ENCODE measurements at regions not wholly inside any gene's neighbourhood (a gene's known extent, or its start where the extent isn't known, plus 50 kb on each side); places are given as distances from the start of the nearest gene placed in this dataset.

- no peak for DNase-seq (ENCODE audit: low read depth)
- TF ChIP-seq CTCF (conservative IDR thresholded peaks at IDR 0.05; ENCODE audit: low read depth, low read length): no peak
- H3K4me3 ChIP-seq (ENCODE audit: low read depth, low read length): no peak overlapping the region
Measured at GRCh38 chr11:8325591-8326304, 62.1 kb upstream of the LMO1 start.

GRCh38 chr11:8323161-8323935, 59.7 kb upstream of the LMO1 start:
- no peak for DNase-seq (ENCODE audit: low read depth)
- no peak for TF ChIP-seq CTCF (conservative IDR thresholded peaks at IDR 0.05; ENCODE audit: low read depth, low read length)
- H3K4me3 ChIP-seq (ENCODE audit: low read depth, low read length): no peak overlapping the region

- no peak for TF ChIP-seq CTCF (conservative IDR thresholded peaks at IDR 0.05; ENCODE audit: low read depth, low read length)
- no peak overlapping the region for H3K4me3 ChIP-seq (ENCODE audit: low read depth, low read length)
- DNase-seq (ENCODE audit: low read depth): no peak
Measured at GRCh38 chr11:8321876-8322275, 58.2 kb upstream of the LMO1 start.

- DNase-seq (ENCODE audit: low read depth): no peak
- no peak for TF ChIP-seq CTCF (conservative IDR thresholded peaks at IDR 0.05; ENCODE audit: low read depth, low read length)
- H3K4me3 ChIP-seq (ENCODE audit: low read depth, low read length): no peak overlapping the region
Measured at GRCh38 chr11:8320076-8320475, 56.4 kb upstream of the LMO1 start.

GRCh38 chr11:8318536-8318935, 54.9 kb upstream of the LMO1 start:
- TF ChIP-seq CTCF (conservative IDR thresholded peaks at IDR 0.05; ENCODE audit: low read depth, low read length): peak; percentile 23
- DNase-seq (ENCODE audit: low read depth): no peak
- no peak overlapping the region for H3K4me3 ChIP-seq (ENCODE audit: low read depth, low read length)

GRCh38 chr11:8317159-8317558, 53.5 kb upstream of the LMO1 start:
- no peak overlapping the region for H3K4me3 ChIP-seq (ENCODE audit: low read depth, low read length)
- no peak for DNase-seq (ENCODE audit: low read depth)
- no peak for TF ChIP-seq CTCF (conservative IDR thresholded peaks at IDR 0.05; ENCODE audit: low read depth, low read length)
